DND-41 (cell line): ENCODE measurements at regions not wholly inside any gene's neighbourhood (a gene's known extent, or its start where the extent isn't known, plus 50 kb on each side); places are given as distances from the start of the nearest gene placed in this dataset.

ENCODE experiments used
- ATAC-seq: fragments of 200-7000 bp; cut with Tn5 transposase; 3 replicates; pipeline ENCODE4 v1.9.1; 2021; ENCODE audit warnings: low read depth; ENCODE audit not compliant: insufficient read depth
- DNase-seq: peaks from one replicate; pipeline ENCODE4 v3.0.0-alpha.2; 2020
- H2AFZ ChIP-seq: 2 replicates; pipeline ENCODE4 v1.6.0; 2012; ENCODE audit warnings: low read depth, low read length
- H3K27ac ChIP-seq: 2 replicates; pipeline ENCODE4 v1.5.1; 2012; ENCODE audit warnings: low read length, inconsistent platforms
- H3K27me3 ChIP-seq: fragments of 200-600 bp; sonication (generic); 2 replicates; pipeline ENCODE4 v1.6.0; 2012; ENCODE audit warnings: low read length, mild to moderate bottlenecking, inconsistent platforms; ENCODE audit not compliant: insufficient read depth, poor library complexity
- H3K36me3 ChIP-seq: 2 replicates; pipeline ENCODE4 v1.5.1; 2012; ENCODE audit warnings: low read length, inconsistent platforms; ENCODE audit not compliant: insufficient read depth
- H3K4me1 ChIP-seq: 2 replicates; pipeline ENCODE4 v1.5.1; 2012; ENCODE audit warnings: mild to moderate bottlenecking, low read length; ENCODE audit not compliant: insufficient read depth
- H3K4me2 ChIP-seq: 2 replicates; pipeline ENCODE4 v1.6.0; 2012; ENCODE audit warnings: mild to moderate bottlenecking, moderate library complexity, low read length, inconsistent platforms; ENCODE audit not compliant: insufficient read depth
- H3K4me3 ChIP-seq, 2 experiments: fragments of 200-600 bp in 1 of 2; shearing (Covaris generic) in 1 of 2; 2 replicates each; pipeline ENCODE4 v1.5.1; 2012 to 2016; ENCODE audit warnings: inconsistent platforms in 2 of 2, low read length in 2 of 2, mild to moderate bottlenecking in 2 of 2, low read depth in 1 of 2, moderate library complexity in 1 of 2
- H3K79me2 ChIP-seq: 2 replicates; pipeline ENCODE4 v1.6.0; 2012; ENCODE audit warnings: low read length, inconsistent platforms; ENCODE audit not compliant: insufficient read depth
- H3K9ac ChIP-seq: 2 replicates; pipeline ENCODE4 v1.6.0; 2012; ENCODE audit warnings: low read depth, mild to moderate bottlenecking, inconsistent platforms, low read length, moderate library complexity
- H3K9me3 ChIP-seq: 2 replicates; pipeline ENCODE4 v1.5.1; 2012; ENCODE audit warnings: low read length, moderate library complexity, mild to moderate bottlenecking, inconsistent platforms; ENCODE audit not compliant: insufficient read depth, severe bottlenecking
- H4K20me1 ChIP-seq: 2 replicates; pipeline ENCODE4 v1.6.0; 2012; ENCODE audit warnings: low read length; ENCODE audit not compliant: insufficient read depth
- EZH2 ChIP-seq: IDR thresholded peaks from 3 replicates; pipeline ENCODE4 v1.6.1; 2012; ENCODE audit warnings: borderline replicate concordance, low read depth, mild to moderate bottlenecking, moderate library complexity, low read length, inconsistent platforms; ENCODE audit not compliant: severe bottlenecking
- TF ChIP-seq, protein P1 (sequence below): IDR thresholded peaks from 2 replicates; pipeline ENCODE4 v1.5.1; 2012; ENCODE audit warnings: borderline replicate concordance, low read length, moderate library complexity, mild to moderate bottlenecking; ENCODE audit not compliant: poor library complexity, severe bottlenecking; ENCODE audit errors: extremely low read depth

- H3K79me2 ChIP-seq, result no peaks in the 10 kb centered on the region
- no peak overlapping the region for H3K27ac ChIP-seq
- H2AFZ ChIP-seq, result no peak overlapping the region
- H3K4me2 ChIP-seq, result no peak overlapping the region
- no peaks in the 10 kb centered on the region for H3K36me3 ChIP-seq
- H4K20me1 ChIP-seq, result no peaks in the 10 kb centered on the region
- no peak for DNase-seq
- no peak overlapping the region for H3K4me3 ChIP-seq
- no peaks in the 10 kb centered on the region for H3K27me3 ChIP-seq
- ATAC-seq, result no peak
- H3K9ac ChIP-seq, result no peak overlapping the region
- no peak for TF ChIP-seq EZH2
- H3K4me1 ChIP-seq, result no peaks in the 10 kb centered on the region
- no peaks in the 10 kb centered on the region for H3K9me3 ChIP-seq
Observed at GRCh38 chr12:38538319-38538718, 221.7 kb downstream of the ALG10B start.

DNA sequence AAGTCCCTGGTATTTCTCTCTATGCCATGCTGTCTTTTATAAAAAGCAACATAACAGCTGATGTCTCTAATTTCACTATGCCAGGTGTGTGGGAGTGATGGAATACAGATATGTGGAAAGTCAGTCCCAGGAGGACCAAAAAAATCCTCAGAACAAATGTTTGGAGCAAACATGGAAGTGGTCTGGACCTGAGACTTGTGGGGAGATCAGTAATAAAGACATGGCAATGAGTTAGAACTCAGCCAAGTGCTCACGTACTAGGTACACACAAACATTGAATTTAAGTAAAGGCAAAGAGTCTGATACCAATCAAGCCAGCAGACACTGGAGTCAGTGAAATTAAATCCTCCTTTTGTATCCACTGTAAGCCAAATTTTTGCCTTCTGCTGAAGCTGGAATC, 223.6 kb downstream of the ALG10B start:
- Histone ChIP-seq H3K9ac (no peak overlapping the region), H3K27me3 (no peaks in the 10 kb centered on the region), H3K9me3 (no peaks in the 10 kb centered on the region), H3K4me2 (no peak overlapping the region), H3K27ac (no peak overlapping the region), H4K20me1 (no peaks in the 10 kb centered on the region), H3K79me2 (no peaks in the 10 kb centered on the region), H3K4me1 (no peaks in the 10 kb centered on the region), H3K4me3 (no peak overlapping the region), H2AFZ (no peak overlapping the region), H3K36me3 (no peaks in the 10 kb centered on the region)
- ATAC-seq, result no peak
- DNase-seq, result no peak
- TF ChIP-seq EZH2, result no peak
- TF ChIP-seq, protein P1, sequence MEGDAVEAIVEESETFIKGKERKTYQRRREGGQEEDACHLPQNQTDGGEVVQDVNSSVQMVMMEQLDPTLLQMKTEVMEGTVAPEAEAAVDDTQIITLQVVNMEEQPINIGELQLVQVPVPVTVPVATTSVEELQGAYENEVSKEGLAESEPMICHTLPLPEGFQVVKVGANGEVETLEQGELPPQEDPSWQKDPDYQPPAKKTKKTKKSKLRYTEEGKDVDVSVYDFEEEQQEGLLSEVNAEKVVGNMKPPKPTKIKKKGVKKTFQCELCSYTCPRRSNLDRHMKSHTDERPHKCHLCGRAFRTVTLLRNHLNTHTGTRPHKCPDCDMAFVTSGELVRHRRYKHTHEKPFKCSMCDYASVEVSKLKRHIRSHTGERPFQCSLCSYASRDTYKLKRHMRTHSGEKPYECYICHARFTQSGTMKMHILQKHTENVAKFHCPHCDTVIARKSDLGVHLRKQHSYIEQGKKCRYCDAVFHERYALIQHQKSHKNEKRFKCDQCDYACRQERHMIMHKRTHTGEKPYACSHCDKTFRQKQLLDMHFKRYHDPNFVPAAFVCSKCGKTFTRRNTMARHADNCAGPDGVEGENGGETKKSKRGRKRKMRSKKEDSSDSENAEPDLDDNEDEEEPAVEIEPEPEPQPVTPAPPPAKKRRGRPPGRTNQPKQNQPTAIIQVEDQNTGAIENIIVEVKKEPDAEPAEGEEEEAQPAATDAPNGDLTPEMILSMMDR, result no peak

- Histone ChIP-seq H3K4me3 (no peak overlapping the region), H4K20me1 (no peaks in the 10 kb centered on the region), H3K79me2 (no peaks in the 10 kb centered on the region), H3K9me3 (no peaks in the 10 kb centered on the region), H3K36me3 (no peaks in the 10 kb centered on the region), H2AFZ (no peak overlapping the region), H3K9ac (no peak overlapping the region), H3K27ac (no peak overlapping the region), H3K4me2 (no peak overlapping the region), H3K27me3 (no peaks in the 10 kb centered on the region), H3K4me1 (no peaks in the 10 kb centered on the region)
- ATAC-seq (no peak), DNase-seq (no peak)
- TF ChIP-seq, protein P1, result no peak
- TF ChIP-seq EZH2, result no peak
Observed at GRCh38 chr12:38541849-38542248, 225.3 kb downstream of the ALG10B start.

DNA sequence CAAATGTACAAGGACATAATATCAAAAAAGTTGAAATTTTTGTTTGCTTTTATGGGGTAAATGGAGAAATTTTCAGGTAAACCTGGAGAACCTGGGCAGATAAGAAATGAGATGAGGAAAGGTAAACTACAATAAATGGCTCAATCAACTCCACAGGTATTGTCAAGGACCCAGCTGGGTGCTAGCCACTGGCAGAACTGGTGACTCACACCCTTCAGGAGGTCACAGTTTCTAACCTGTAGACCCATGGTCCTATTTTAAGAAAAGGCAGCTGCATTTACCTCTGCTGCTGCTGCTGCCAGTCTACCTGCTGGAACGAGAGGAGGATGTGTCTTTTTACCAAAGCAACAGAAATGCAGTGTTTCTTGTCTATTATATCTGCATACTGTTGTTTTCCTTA, 226.6 kb downstream of the ALG10B start:
- TF ChIP-seq EZH2, result no peak
- TF ChIP-seq, protein P1, result no peak
- Histone ChIP-seq H2AFZ (no peak overlapping the region), H4K20me1 (no peaks in the 10 kb centered on the region), H3K27ac (no peak overlapping the region), H3K4me3 (no peak overlapping the region), H3K9ac (no peak overlapping the region), H3K27me3 (no peaks in the 10 kb centered on the region), H3K4me1 (no peaks in the 10 kb centered on the region), H3K4me2 (no peak overlapping the region), H3K36me3 (no peaks in the 10 kb centered on the region), H3K79me2 (no peaks in the 10 kb centered on the region), H3K9me3 (no peaks in the 10 kb centered on the region)
- no peak for ATAC-seq
- no peak for DNase-seq
